GM23248 (cell line): ENCODE measurements at regions not wholly inside any gene's neighbourhood (a gene's known extent, or its start where the extent isn't known, plus 50 kb on each side); places are given as distances from the start of the nearest gene placed in this dataset.

Experiments used
- EZH2 ChIP-seq: fragments of 200-600 bp; sonication (generic); IDR thresholded peaks from 2 replicates; pipeline ENCODE4 v1.6.1; 2018; ENCODE audit warnings: antibody characterized with exemption, mild to moderate bottlenecking; ENCODE audit not compliant: insufficient read depth, poor library complexity, severe bottlenecking
- EZH2phosphoT487 ChIP-seq: fragments of 200-600 bp; sonication (generic); IDR thresholded peaks from 2 replicates; pipeline ENCODE4 v1.6.1; 2018; ENCODE audit warnings: antibody characterized with exemption, moderate library complexity, mild to moderate bottlenecking, low read depth; ENCODE audit not compliant: insufficient read depth

DNA sequence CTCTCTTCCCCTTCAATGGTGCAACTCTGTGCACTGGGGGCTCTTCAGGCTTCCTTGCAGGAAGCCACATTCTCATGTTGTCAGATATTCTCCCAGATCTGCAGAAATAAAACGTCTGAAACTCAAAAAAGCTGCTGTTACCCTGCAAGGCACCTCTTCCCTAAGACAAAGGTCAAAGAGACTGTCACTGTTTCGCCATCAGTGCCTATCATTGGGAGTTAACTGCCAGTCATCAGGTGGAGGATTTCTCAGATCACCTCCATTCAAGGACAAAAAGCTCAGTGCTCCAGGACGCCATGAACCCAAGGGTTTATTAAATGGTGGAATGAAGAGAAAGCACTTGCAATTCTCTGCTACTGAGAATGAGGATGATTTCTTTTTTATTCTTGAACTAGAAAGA lies 144.6 kb upstream of the PALS2 start:
- no peak for TF ChIP-seq EZH2phosphoT487
- TF ChIP-seq EZH2: no peak
